GM12878 (cell line): ENCODE measurements at regions not wholly inside any gene's neighbourhood (a gene's known extent, or its start where the extent isn't known, plus 50 kb on each side); places are given as distances from the start of the nearest gene placed in this dataset.

Source experiments
- ATAC-seq: fragments of 200-7000 bp; cut with Tn5 transposase; 3 replicates; pipeline ENCODE4 v1.9.1; 2020; ENCODE audit warnings: mild to moderate bottlenecking, moderate library complexity
- BruUV-seq: library from RNA; stranded (reverse); fragments of 400-500 nt; replicated peaks from 2 replicates; lab custom pipeline; 2021; lab: Mats Ljungman, UMichigan
- CTCF ChIA-PET: fragments of 300-600 bp; sonication (Branson Sonifier 250); formaldehyde crosslinking; extraction: SDS; loops from one replicate; lab custom pipeline; 2021; ENCODE audit warnings: inconsistent platforms; lab: Yijun Ruan, JAX
- POLR2A ChIA-PET: fragments of 350-600 bp; formaldehyde crosslinking; extraction: SDS; loops from one replicate; lab custom pipeline; 2021; ENCODE audit warnings: inconsistent platforms; lab: Charles Lee
- RAD21 ChIA-PET: fragments of 300-600 bp; sonication (Branson Sonifier 250); formaldehyde crosslinking; loops from one replicate; lab custom pipeline; 2023; ENCODE audit warnings: antibody characterized with exemption; ENCODE audit not compliant: unreplicated experiment; lab: Charles Lee
- SMC1A ChIA-PET: fragments of 300-600 bp; sonication (Branson Sonifier 250); formaldehyde crosslinking; loops from one replicate; lab custom pipeline; 2023; ENCODE audit not compliant: unreplicated experiment, uncharacterized antibody; lab: Charles Lee
- DNase-seq: peaks from one replicate; pipeline ENCODE4 v3.0.0-alpha.2; 2011; ENCODE audit warnings: low read depth, low spot score
- FAIRE-seq: peaks from 3 replicates; lab custom pipeline; 2011; peaks lifted over from hg19 to GRCh38; lab: Jason Lieb, UNC
- H2AFZ ChIP-seq: 2 replicates; pipeline ENCODE4 v1.6.0; 2011; ENCODE audit warnings: low read depth, low read length, control low read depth; ENCODE audit not compliant: control insufficient read depth
- H3K27ac ChIP-seq: 2 replicates; pipeline ENCODE4 v1.5.1; 2011; ENCODE audit warnings: control low read depth; ENCODE audit not compliant: control insufficient read depth, insufficient read depth
- H3K27me3 ChIP-seq, 2 experiments: replicated peaks in 1 of 2; 2 replicates each; pipeline versions ENCODE4 v1.6.0 to v1.6.1; 2011; ENCODE audit warnings: low read length in 1 of 2; ENCODE audit not compliant: control insufficient read depth in 2 of 2, insufficient read depth in 2 of 2
- H3K36me3 ChIP-seq, 2 experiments: 2 replicates each; pipeline ENCODE4 v1.5.1; 2011; ENCODE audit warnings: low read length in 1 of 2; ENCODE audit not compliant: control insufficient read depth in 2 of 2, insufficient read depth in 2 of 2
- H3K4me1 ChIP-seq: 2 replicates; pipeline ENCODE4 v1.6.1; 2011; ENCODE audit warnings: mild to moderate bottlenecking, low read length, moderate library complexity, mixed read lengths; ENCODE audit not compliant: control insufficient read depth, insufficient read depth
- H3K4me2 ChIP-seq: 2 replicates; pipeline ENCODE4 v1.6.0; 2011; ENCODE audit warnings: control low read depth; ENCODE audit not compliant: control insufficient read depth, insufficient read depth
- H3K4me3 ChIP-seq: fragments of 200-600 bp; sonication (generic); 2 replicates; pipeline ENCODE4 v1.5.1; 2016
- H3K79me2 ChIP-seq: 2 replicates; pipeline ENCODE4 v1.6.0; 2011; ENCODE audit warnings: low read length; ENCODE audit not compliant: control insufficient read depth, insufficient read depth
- H3K9ac ChIP-seq: 2 replicates; pipeline ENCODE4 v1.8.0; 2011; ENCODE audit warnings: low read length, control low read depth, mixed read lengths; ENCODE audit not compliant: control insufficient read depth, insufficient read depth
- H3K9me3 ChIP-seq: replicated peaks from 3 replicates; pipeline ENCODE4 v1.5.1; 2011; ENCODE audit warnings: mild to moderate bottlenecking, low read length; ENCODE audit not compliant: control insufficient read depth, insufficient read depth
- H4K20me1 ChIP-seq: 2 replicates; pipeline ENCODE4 v1.6.0; 2011; ENCODE audit not compliant: control insufficient read depth, insufficient read depth
- EZH2 ChIP-seq: IDR thresholded peaks from 2 replicates; pipeline ENCODE4 v1.6.1; 2012; ENCODE audit warnings: low read depth, mild to moderate bottlenecking, control low read depth, inconsistent platforms, low read length, borderline replicate concordance; ENCODE audit not compliant: control insufficient read depth
- TCF3 ChIP-seq: IDR thresholded peaks from 2 replicates; pipeline ENCODE4 v1.6.1; 2012; ENCODE audit warnings: low read depth, mild to moderate bottlenecking, low read length, borderline replicate concordance; ENCODE audit not compliant: insufficient read depth
- WRNIP1 ChIP-seq: IDR thresholded peaks from 2 replicates; pipeline ENCODE4 v1.6.1; 2011; ENCODE audit warnings: low read depth, low read length, improper control_type of control experiment, borderline replicate concordance
- ZNF24 ChIP-seq: fragments of 450-650 bp; IDR thresholded peaks from 2 replicates; pipeline ENCODE4 v1.6.1; 2017; ENCODE audit warnings: antibody characterized with exemption, mild to moderate bottlenecking
- ZNF384 ChIP-seq: IDR thresholded peaks from 2 replicates; pipeline ENCODE4 v1.6.1; 2012; ENCODE audit warnings: low read depth, mild to moderate bottlenecking, low read length, improper control_type of control experiment, borderline replicate concordance
- WGBS: methylation state at CpG from one replicate; pipeline ENCODE4 v1.1.6; 2016; ENCODE audit warnings: low lambda C conversion rate; ENCODE audit not compliant: insufficient replicate concordance, insufficient coverage; ENCODE audit errors: missing lambda C conversion rate; 5-methylcytosine and 5-hydroxymethylcytosine counted together
- in situ Hi-C: fragments of 300-500 bp; cut with MboI; formaldehyde crosslinking; loops from 9 replicates; pipeline ENCODE4 v1.14.3; 2018; ENCODE audit warnings: mixed read lengths
- intact Hi-C: fragments of 100-400 bp; cut with micrococcal nuclease; formaldehyde crosslinking; loops from one replicate; pipeline ENCODE4 v1.14.2; 2022; ENCODE audit not compliant: unreplicated experiment
- TF ChIP-seq, protein P1 (sequence below): IDR thresholded peaks from 2 replicates; pipeline ENCODE4 v1.6.1; 2011; ENCODE audit warnings: borderline replicate concordance, low read depth, mild to moderate bottlenecking, moderate library complexity, low read length; ENCODE audit not compliant: insufficient read depth, poor library complexity, severe bottlenecking

DNA sequence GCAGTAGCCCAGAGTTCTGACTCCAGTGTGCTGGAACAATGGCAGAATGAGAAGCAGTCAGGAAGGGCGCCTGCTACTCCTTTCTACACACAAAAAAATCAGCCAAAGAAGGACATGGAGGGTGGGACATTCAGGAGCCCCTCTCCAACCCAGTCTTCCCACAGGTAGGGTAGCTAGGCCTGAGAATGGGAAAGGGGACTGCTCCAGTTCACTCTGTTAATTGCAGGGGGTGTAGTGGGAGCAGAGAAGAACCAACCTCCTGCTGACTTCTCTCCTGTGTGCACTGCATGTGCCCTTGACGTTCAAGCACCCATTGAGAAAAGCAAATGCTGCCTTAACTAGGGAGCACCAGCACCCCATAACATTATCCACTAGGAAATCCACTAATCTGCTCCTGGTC, 119.1 kb upstream of the IRX6 start:
- no TSS peak for BruUV-seq
- ChIA-PET CTCF (no interaction called here), SMC1A (no interaction called here), RAD21 (no interaction called here), POLR2A (no interaction called here)
- H3K4me1 ChIP-seq, result no peaks in the 10 kb centered on the region
- H3K9ac ChIP-seq, result no peak overlapping the region
- H4K20me1 ChIP-seq, result no peaks in the 10 kb centered on the region
- in situ Hi-C loops (no loop called here), intact Hi-C loops (no loop called here)
- H3K9me3 ChIP-seq, result no peaks in the 10 kb centered on the region
- TF ChIP-seq TCF3 (no peak), ZNF384 (no peak), WRNIP1 (no peak), ZNF24 (no peak), EZH2 (no peak)
- TF ChIP-seq, protein P1, sequence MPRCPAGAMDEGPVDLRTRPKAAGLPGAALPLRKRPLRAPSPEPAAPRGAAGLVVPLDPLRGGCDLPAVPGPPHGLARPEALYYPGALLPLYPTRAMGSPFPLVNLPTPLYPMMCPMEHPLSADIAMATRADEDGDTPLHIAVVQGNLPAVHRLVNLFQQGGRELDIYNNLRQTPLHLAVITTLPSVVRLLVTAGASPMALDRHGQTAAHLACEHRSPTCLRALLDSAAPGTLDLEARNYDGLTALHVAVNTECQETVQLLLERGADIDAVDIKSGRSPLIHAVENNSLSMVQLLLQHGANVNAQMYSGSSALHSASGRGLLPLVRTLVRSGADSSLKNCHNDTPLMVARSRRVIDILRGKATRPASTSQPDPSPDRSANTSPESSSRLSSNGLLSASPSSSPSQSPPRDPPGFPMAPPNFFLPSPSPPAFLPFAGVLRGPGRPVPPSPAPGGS, result no peak
- no peak for DNase-seq
- H3K36me3 ChIP-seq, result no peaks in the 10 kb centered on the region
- no peak for ATAC-seq
- no peak overlapping the region for H3K4me2 ChIP-seq
- no peak overlapping the region for H2AFZ ChIP-seq
- no peaks in the 10 kb centered on the region for H3K79me2 ChIP-seq
- WGBS, result 0% methylated on average over 2 of the region's 2 CpGs
- no peaks in the 10 kb centered on the region for H3K27me3 ChIP-seq
- H3K4me3 ChIP-seq, result no peak overlapping the region
- no peak for FAIRE-seq
- no peak overlapping the region for H3K27ac ChIP-seq
